ENCODE measurements at regions not wholly inside any gene's neighbourhood (a gene's known extent, or its start where the extent isn't known, plus 50 kb on each side); places are given as distances from the start of the nearest gene placed in this dataset.

DNA sequence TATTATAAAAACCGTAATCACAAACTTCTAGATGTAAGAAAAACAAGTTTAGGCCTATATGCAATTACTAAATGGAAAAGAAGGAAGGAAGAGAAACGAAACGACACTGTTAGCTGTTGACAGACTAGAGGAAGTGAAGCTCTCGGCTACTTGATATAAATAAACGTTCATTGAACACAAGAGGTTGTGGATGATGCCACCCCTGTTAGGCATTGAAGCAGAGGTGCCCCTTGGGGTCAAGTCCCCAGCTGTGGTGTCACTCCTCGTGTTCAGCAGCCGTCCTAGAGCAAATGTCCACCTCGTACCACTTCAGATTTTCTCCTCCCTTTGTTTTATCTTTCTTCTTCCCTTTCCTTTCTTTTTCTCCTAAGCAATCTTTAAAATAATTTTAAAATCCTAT lies 146.5 kb upstream of the UBE2E1 start:
- 48 to 56% (median 53%) methylated on average over 8 of the region's 8 CpGs for WGBS, 4 donors
- peaks cover 0 to 22% (median 0%) of the 10 kb centered on the region in 12 donors for H3K4me1 ChIP-seq
- H3K9me3 ChIP-seq: peaks cover 0 to 7% (median 0%) of the 10 kb centered on the region in 12 donors
- no peak overlapping the region for H3K27ac ChIP-seq
- no peak for ATAC-seq
- DNase-seq: no peak
- no peaks in the 10 kb centered on the region for H3K27me3 ChIP-seq
- no peaks in the 10 kb centered on the region for H3K36me3 ChIP-seq
- intact Hi-C loops (cut with DNase I): no loop called here
- TF ChIP-seq, protein P1, sequence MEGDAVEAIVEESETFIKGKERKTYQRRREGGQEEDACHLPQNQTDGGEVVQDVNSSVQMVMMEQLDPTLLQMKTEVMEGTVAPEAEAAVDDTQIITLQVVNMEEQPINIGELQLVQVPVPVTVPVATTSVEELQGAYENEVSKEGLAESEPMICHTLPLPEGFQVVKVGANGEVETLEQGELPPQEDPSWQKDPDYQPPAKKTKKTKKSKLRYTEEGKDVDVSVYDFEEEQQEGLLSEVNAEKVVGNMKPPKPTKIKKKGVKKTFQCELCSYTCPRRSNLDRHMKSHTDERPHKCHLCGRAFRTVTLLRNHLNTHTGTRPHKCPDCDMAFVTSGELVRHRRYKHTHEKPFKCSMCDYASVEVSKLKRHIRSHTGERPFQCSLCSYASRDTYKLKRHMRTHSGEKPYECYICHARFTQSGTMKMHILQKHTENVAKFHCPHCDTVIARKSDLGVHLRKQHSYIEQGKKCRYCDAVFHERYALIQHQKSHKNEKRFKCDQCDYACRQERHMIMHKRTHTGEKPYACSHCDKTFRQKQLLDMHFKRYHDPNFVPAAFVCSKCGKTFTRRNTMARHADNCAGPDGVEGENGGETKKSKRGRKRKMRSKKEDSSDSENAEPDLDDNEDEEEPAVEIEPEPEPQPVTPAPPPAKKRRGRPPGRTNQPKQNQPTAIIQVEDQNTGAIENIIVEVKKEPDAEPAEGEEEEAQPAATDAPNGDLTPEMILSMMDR (IDR thresholded peaks at IDR 0.05): no peak
- no peak for TF ChIP-seq POLR2A (IDR thresholded peaks at IDR 0.05)
- no peak overlapping the region for H3K4me3 ChIP-seq

DNA sequence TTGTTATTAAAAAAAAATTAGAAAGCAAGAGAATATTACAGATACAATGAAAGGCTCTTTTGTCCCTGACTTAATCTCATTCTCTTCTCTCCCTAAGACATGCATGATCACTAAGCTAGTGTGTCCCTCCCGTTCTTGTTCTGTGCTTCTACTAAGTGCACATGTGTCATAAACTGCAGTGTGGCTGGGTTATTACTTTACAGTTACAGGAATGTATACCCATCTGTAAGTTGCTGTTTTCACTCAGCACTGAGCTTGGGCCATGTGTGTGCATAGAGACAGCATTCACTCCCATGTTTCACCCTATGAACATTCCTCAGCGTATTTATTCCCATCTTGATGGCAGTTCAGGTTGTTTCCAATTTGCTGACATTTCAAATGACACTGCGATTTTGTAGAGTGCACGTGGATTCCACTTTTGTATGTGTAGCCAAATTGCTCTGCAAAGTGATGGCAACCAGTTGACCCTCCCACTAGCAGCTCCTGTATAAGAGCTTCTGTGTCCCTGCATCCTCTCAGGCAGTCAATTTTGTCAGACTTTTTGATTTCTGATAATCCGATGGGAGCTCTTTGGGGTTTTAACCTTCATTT lies 145.8 kb upstream of the UBE2E1 start:
- peaks cover 0 to 7% (median 0%) of the 10 kb centered on the region in 12 donors for H3K9me3 ChIP-seq
- H3K27me3 ChIP-seq: no peaks in the 10 kb centered on the region
- DNase-seq (no peak), ATAC-seq (no peak)
- peaks cover 0 to 22% (median 0%) of the 10 kb centered on the region in 12 donors for H3K4me1 ChIP-seq
- intact Hi-C loops (cut with DNase I): no loop called here
- 87 to 95% (median 90%) methylated on average over 5 of the region's 5 CpGs for WGBS, 4 donors
- H3K4me3 ChIP-seq: no peak overlapping the region
- TF ChIP-seq, protein P1 (IDR thresholded peaks at IDR 0.05): no peak
- no peak for TF ChIP-seq POLR2A (IDR thresholded peaks at IDR 0.05)
- no peaks in the 10 kb centered on the region for H3K36me3 ChIP-seq
- H3K27ac ChIP-seq: no peak overlapping the region

DNA sequence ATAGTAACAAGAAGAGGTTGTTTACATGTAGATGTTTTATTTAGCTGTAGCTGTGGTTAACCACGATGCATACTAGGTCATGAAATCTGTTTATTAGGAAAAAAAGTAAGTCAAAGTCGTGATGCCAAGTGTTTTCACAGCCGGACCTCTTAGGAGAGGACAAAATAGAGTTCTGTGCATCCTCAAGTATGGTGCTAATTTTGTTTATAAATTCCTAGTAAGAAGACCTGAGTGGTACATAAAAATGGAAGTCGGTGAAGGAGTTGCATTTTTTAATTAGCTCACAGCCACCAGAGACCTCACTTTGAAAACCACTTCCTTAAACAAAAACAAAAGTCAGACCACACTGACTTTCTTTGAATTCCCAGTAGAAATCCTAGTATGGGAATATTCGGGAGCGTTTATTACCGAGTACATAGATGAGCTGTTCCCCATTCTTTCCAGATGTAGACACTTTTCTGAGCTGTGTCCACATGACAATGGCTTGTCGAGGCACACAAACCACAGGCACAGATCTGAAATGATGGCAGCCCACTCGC lies 143.6 kb upstream of the UBE2E1 start:
- Histone ChIP-seq H3K4me3 (no peak overlapping the region), H3K4me1 (peaks cover 0 to 22% (median 0%) of the 10 kb centered on the region in 12 donors), H3K36me3 (no peaks in the 10 kb centered on the region), H3K27ac (peak overlapping the region in 4 of 12 donors; percentile 33 to 70 (median 63)), H3K9me3 (no peaks in the 10 kb centered on the region), H3K27me3 (no peaks in the 10 kb centered on the region)
- intact Hi-C loops (cut with DNase I): no loop called here
- peak in 2 of 4 donors; percentile 28 to 53 for ATAC-seq
- DNase-seq: no peak
- WGBS, 4 donors: 73 to 78% (median 74%) methylated on average over 9 of the region's 9 CpGs
- TF ChIP-seq POLR2A (IDR thresholded peaks at IDR 0.05): no peak
- TF ChIP-seq, protein P1 (IDR thresholded peaks at IDR 0.05): no peak

DNA sequence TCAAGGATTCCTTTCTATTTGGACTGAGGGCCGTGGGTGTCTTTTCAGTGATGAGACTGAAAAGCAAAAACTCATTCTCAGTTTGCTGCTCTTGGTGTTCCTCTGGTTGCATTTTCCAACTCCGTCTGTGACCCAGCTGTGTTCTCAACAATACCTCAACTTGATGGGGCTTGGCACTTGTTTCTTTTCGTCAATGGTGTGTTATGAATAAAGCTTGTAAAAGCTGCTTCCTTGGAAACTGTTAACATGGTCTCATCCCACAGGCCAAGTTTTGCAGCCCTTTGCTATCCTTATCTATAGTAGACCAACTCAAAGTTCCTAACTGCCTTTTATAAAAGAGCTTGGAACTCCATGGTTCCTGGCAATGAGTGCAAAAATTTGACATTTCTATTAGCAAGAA lies 142.5 kb upstream of the UBE2E1 start:
- DNase-seq (peak in 3 of 5 donors; percentile 30 to 37 (median 30)), ATAC-seq (peak in 3 of 4 donors; percentile 55 to 77 (median 69))
- no peaks in the 10 kb centered on the region for H3K9me3 ChIP-seq
- no peak for TF ChIP-seq POLR2A (IDR thresholded peaks at IDR 0.05)
- TF ChIP-seq, protein P1 (IDR thresholded peaks at IDR 0.05): no peak
- H3K36me3 ChIP-seq: no peaks in the 10 kb centered on the region
- no peak overlapping the region for H3K4me3 ChIP-seq
- 71 to 88% (median 81%) methylated on average over 3 of the region's 3 CpGs for WGBS, 4 donors
- H3K4me1 ChIP-seq: peaks cover 0 to 24% (median 0%) of the 10 kb centered on the region in 12 donors
- H3K27ac ChIP-seq: peak overlapping the region in 6 of 12 donors; percentile 16 to 64 (median 41)
- intact Hi-C loops (cut with DNase I): no loop called here
- no peaks in the 10 kb centered on the region for H3K27me3 ChIP-seq

Data from heart left ventricle (tissue), 16 donors.